ENCODE measurements at regions not wholly inside any gene's neighbourhood (a gene's known extent, or its start where the extent isn't known, plus 50 kb on each side); places are given as distances from the start of the nearest gene placed in this dataset.
"Not testable (repeated sequence)": the region's sequence is repeated elsewhere in the genome, so short reads cannot be mapped to it uniquely, and the experiment has no call there.

DNA sequence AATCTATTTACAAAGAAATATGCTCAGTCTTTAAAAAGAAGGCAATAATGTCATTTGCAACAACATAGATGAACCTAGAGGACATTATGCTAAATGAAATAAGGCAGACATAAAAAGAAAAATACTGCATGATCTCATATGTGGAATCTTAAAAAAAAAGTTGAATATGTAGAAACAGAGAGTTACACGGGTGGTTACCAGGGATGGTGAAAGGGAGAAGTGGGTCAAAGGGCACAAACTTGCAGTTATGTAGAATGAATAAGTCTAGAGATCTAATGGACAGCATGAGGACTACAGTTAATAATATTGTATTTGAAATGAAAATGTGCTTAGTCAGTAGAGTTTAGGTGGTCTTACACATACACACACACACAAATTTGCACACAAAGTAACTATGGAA is 88.2 kb upstream of the CCDC71L start:
- DNase-seq (ENCODE audit: low read depth in 2 of 2): no peak

DNA sequence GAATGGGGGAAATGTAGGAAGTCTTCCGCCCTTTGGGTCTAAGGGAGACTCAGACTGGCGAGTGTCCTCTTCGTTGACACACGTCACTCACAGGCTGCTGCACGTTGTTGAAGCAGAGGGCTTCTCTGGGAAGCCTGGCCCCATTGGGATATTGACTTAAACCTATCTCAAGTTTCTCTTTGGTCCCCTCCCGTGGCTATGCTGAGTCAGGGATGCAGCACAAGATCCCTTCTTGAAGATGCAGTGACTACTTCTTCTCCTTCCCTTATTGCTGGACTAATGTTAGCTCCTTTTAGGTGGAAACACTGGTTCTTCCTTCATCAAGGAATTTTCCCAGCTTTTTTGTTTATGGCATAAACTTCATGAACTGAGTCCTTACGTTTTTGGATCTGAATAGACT is 89.8 kb upstream of the CCDC71L start:
- DNase-seq (ENCODE audit: low read depth in 2 of 2): no peak

DNA sequence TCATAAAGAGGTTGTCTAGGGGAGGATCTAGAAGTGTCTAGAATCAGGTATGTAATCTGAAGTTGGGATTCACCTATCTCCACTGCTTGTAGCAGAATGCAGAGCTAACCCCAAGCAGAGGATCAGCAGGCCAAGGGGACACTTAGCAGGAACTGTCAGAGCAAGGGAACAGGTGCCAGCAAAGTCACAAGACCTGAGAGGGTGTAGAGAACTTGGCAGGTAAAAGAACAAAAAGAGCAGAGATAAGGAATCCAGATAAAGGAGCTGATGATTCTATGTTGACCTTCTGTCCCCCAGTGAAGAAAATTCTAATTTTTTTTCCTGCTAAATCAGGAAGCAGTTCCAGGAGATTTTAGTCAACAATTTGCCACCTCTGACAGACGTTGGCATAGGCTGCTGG is 91.4 kb upstream of the CCDC71L start:
- no peak for DNase-seq (ENCODE audit: low read depth in 2 of 2)

DNA sequence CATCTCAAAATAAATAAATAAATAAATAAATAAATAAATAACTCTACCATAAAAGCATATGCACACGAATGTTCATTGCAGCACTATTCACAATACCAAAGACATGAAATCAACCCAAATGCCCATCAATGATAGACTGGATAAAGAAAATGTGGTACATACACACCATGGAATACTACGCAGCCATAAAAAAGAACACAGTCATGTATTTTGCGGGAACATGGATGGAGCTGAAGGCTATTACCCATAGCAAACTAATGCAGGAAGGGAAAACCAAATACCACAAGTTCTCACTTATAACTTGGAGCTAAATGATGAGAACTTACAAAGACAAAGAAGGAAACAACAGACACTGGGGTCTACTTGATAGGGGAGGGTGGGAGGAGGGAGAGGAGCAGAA is 94.1 kb upstream of the CCDC71L start:
- DNase-seq (ENCODE audit: low read depth in 2 of 2): not testable (repeated sequence)

DNA sequence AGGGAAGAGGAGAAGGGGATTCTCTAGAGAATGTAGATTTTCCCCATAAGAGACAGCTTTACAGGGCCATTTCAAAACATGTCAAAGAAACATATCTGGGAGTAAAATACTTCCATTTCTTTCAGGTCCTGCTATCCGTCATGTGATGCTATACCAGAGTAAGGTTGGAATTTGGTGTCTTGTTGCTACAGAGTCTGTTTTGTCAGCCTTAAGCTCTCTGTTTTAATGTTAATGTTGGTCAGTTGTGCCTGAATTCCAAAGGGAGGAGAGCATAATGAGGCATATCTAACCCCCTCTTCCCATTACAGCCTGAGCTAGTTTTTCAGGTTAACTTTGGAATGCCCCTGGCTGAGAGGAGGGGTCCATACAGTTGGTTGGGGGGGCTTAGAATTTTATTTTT is 94.7 kb upstream of the CCDC71L start:
- no peak for DNase-seq (ENCODE audit: low read depth in 2 of 2)

DNA sequence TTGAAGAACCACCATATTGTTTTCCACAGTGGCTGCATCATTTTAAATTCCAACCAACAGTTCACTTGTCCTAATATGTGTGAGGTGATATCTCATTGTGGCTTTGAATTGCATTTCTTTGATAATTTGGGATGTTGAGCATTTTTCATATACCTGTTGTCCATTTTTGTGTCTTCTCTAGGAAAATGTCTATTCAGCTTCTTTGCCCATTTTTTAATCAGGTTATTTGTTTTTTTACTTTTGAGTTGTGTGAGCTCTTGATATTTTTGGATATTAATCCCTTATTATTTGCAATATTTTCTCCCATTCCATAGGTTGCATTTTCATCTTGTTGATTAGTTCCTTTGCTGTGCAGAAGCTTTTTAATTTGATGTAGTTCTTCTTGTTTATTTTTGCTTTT is 95.1 kb upstream of the CCDC71L start:
- no peak for DNase-seq (ENCODE audit: low read depth in 2 of 2)

DNA sequence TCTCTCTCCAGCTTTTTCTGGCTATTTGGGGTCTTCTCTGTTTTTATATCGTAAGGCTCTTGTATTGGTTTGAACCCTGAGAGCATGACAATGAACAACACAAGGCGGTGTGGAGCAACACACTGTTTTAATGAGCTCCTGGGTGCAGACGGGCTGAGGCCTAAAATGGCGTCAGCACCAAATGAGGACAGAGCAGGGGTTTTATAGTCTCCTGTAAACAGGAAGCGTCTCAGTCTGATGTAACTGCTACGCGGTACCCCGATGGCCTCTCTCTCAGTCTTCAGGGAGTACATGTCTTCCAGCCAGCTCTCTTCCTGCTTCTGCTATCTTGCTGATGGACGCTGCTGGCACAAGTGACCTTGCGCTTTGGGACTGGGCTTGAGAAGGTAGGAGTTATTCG is 95.9 kb upstream of the CCDC71L start:
- DNase-seq (ENCODE audit: low read depth in 2 of 2): no peak

DNA sequence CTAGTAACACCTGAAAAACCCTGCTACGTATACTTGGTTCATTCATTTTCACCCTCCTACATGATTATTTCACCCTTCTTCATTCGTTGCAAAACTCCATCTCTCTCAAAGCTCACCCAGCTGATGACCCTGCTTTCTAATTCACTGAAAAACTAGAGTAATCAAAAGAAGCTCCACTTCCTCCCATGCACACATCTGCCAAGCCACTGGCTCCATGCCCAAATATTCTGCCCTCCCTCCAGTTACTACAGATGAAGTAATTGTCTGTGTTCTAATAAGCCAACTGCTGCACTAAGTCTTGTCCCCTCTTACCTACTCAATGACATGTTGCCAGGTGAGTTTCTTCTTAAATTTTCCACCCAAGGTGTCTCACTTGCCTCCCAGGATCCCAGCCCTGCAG is 96.9 kb upstream of the CCDC71L start:
- DNase-seq (ENCODE audit: low read depth in 2 of 2): no peak

DNA sequence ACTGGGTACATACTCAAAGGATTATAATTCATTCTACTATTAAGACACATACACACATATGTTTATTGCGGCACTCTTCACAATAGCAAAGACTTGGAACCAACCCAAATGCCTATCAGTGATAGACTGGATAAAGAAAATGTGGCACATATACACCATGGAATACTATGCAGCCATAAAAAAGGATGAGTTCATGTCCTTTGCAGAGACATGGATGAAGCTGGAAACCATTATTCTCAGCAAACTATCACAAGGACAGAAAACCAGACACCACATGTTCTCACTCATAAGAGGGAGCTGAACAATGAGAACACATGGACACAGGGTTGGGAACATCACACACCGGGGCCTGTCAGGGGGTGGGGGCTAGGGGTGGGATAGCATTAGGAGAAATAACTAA is 101.9 kb upstream of the CCDC71L start:
- DNase-seq (ENCODE audit: low read depth in 2 of 2): not testable (repeated sequence)

DNA sequence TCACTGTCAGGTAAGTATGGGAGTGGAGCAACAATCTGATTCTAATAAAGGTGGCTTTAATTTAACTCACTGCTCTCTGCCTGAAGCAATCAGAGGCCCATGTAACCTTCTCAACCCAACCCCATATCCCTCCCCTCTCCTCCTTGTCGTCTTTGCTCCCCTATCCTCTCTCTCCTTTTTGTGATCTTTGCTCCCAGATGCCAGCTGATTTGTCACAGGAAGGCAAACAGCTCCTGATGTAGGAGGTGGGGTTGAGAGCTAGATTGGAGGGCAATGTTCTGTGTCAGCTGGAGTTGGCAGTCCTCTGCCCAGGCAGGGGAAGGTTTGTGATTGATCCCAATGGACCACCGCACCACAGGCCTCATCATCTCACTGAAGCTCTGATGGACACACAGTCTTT is 101.4 kb upstream of the PIK3CG start:
- no peak for DNase-seq (ENCODE audit: low read depth in 2 of 2)

DNA sequence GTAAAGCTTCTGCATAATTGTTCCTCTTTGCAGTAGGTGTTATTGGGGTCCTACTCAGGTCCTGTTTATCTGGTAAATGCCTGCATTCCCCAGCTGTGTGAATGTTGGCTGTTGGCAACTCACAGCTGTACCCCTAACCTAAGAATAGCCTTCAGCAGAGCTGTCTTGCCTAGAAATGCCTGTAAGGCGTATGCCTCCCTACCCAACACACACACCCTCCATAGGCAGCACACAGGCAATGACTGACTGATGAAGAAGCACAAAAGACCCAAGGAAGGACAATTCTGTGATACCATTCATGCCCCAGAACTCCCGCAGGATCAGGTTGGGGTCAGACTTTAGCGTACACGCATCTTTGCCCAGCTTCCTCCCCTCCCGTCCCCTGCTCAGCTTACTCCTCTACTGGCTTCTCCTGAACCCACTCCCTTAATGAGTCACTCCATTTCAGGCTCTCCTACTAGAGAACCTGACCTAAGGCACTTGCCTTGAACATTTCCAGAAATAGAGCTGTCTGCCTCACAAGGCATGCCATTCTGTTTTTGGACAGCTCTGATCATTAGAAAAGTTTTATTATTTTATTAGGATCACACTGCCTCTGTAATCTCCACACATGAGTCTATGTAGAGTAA is 99.2 kb upstream of the PIK3CG start:
- no peak for DNase-seq (ENCODE audit: low read depth in 2 of 2)

DNA sequence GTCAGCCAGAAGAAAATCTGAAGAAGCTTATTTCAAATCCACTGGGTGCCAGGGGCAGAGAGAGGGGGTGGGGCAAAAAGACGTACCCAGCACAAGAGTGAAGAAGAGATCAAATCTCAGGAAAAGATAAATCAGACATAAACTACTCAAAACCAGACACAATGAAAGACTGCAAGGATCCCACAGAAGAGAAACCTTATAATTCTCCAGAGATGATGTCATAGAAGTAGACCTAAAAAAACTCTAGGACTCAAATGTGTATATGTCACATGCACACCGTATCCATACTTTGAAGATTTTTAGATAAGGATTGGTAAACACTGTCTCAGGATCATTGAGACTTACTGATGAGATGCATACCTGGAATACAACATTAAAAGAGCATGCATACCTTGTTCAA is 98.5 kb upstream of the PIK3CG start:
- no peak for DNase-seq (ENCODE audit: low read depth in 2 of 2)

DNA sequence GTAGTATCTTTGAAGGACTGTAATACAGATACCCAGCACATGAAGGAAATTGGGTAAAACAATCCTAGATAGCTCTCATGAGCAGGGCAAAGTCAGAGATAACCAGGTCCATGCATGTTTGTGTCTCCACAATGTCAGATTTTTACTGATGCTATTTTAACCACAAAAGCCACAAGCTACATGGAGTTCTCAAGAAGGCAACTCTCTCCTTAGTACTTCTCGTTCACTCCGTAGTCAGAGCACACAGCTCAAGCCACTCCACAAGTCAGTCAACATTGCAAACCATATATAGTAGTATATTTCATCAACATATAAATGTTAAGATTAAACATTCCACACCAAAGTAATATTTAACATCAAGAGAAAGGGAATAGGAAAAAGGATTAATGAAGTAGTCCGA is 98.0 kb upstream of the PIK3CG start:
- no peak for DNase-seq (ENCODE audit: low read depth in 2 of 2)

DNA sequence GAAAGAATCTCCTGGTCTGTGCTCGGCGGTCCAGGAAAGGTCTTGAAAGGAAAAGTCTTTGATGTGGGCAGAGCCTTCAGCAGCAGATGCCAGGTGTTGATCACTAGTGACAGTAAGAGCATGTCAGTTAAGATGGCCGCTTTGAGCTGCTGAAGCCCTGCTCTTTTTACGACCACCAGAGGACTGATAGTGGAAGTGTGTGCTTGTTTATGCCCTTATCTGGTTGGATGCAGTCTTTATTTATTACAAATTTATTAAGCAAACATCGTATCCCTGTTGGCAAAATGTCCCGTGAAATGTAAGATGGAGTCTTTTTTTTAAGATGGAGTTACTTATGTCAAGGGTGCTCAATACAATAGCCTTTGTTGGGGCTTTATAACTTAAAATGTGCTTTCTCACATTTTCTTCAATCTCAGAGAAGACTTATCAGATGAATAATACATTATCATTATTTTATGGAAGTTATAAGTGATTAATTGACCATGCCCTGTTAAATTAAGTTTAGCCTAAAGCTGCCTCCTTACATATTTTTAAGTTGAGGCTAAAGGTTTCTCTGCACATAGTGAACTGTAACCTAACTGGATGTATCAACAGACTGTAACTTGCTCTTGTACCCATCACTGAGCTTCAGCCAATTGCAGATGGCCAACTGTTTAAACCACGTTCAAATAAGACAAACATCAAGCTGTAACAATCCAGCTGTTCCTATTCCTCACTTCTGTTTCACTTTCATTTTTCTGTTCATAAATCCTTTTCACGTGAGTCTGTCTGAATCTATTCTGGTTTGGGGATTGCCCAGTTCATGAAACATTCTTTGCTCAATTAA is 97.4 kb upstream of the PIK3CG start:
- DNase-seq (ENCODE audit: low read depth in 2 of 2): no peak

DNA sequence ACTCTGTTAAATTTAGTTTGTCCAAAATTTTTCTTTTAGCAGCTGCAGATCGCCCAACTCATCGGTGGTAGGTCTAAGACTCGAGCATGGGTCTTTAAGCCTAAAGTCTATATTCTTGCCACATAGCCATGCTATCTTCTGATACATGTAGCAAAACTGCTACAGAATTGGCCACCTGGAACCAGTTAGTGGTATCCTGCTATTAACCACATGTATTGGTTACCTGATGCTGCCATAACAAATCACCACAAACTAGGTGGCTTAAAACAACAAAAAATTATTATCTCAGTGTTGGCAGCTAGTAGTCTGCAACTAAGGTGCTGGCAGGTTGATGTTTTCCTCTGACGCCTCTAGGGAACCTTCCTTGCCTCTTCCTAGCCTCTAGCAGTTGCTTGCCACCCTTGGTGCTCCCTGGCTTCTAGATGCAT is 96.7 kb upstream of the PIK3CG start:
- no peak for DNase-seq (ENCODE audit: low read depth in 2 of 2)

DNA sequence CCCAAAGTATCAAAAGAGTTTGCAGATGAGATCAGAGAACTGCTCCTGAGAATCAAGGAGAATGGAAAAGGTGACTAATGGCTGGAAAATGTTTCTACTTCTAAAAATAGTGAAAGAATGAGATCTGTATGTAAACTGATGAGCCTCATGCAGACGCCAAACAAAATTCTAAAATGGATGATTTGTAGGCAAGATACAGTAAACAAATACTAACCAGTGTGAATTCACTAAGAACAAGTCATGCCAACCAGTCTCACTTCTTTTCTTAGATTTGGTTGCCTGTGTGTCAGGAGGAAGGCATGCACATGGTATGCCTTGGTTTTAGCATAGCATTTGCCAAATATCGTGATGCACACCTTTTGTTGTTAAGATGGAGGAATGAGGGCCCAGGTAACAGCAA is 94.9 kb upstream of the PIK3CG start:
- no peak for DNase-seq (ENCODE audit: low read depth in 2 of 2)

DNA sequence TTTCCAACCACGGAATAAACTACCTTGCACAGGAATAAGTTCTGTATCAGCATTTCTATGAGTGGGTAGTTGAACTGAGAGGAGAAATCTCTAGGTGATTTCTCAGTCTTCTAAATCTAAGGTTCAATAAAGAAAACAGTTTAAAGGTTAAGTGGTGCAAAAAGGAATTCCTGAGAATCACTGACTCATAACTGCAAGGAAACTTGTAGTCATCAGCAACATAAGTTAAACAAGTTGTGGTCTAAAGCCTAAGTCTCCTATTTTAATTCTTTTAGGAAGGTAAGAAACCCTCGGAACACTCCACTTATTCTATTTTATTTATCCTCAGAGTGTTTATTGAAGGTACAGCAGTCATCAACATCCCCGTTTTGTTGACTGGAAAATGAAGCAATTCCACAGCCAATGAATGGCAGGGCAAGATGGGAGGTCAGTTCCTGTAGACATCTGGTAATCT is 92.4 kb upstream of the PIK3CG start:
- no peak for DNase-seq (ENCODE audit: low read depth in 2 of 2)

DNA sequence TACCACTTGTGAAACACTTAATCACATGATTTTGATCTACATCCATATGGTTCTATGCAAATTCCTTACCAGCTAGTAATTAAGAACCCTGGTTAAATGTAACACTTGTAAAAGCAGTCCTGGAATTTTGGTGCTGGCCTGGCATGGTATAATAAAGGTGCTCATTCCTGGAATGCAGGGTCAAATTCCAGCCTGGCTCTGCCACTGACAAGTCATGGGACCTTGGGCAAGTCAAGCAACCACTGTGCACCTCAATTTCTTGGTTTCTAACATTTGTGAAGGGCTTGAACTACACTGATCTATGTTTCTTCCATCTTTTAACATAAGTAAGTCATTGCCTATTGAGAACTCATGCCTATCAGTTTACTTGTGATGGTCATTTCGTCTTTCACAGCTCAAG is 91.9 kb upstream of the PIK3CG start:
- DNase-seq (ENCODE audit: low read depth in 2 of 2): no peak

DNA sequence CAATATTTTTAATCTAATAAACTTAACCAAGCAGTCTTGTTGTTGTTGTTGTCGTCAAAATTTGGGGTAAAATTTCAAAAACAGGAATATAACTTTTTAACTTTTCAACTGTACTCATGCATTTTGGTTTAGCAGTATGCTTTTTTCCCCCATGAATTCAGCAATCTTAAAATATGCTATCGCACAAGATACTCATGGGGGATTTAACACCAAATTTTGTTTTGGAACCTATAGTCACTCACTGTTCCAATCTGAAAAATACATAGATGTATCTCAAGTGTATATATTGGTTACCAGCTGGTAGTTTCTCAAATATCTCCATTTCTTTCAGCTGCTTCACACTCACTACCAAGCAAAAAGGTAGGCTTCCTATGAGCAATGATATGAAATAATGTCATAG is 91.4 kb upstream of the PIK3CG start:
- no peak for DNase-seq (ENCODE audit: low read depth in 2 of 2)

DNA sequence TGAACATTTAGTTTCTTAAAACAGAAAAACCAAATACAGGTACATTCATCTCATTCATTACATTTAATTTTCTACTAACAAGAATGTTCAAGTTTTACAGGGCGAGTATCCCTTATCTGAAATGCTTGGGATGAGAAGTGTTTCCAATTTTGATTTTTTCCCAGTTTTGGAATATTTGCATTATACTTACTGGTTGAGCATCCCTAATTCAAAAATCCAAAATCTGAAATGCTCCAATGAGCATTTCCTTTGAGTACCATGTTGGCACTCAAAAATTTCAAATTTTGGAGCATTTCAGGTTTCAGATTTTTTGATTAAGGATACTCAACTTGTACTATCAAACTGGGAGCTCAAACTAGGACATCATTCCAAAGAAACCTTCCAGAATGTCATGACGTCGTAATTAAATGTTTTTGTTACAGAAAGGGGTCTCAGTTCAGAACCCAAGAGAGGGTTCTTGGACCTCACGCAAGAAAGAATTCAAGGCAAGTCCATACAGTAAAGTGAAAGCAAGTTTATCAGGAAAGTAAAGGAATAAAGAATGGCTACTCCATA is 90.8 kb upstream of the PIK3CG start:
- no peak for DNase-seq (ENCODE audit: low read depth in 2 of 2)

DNA sequence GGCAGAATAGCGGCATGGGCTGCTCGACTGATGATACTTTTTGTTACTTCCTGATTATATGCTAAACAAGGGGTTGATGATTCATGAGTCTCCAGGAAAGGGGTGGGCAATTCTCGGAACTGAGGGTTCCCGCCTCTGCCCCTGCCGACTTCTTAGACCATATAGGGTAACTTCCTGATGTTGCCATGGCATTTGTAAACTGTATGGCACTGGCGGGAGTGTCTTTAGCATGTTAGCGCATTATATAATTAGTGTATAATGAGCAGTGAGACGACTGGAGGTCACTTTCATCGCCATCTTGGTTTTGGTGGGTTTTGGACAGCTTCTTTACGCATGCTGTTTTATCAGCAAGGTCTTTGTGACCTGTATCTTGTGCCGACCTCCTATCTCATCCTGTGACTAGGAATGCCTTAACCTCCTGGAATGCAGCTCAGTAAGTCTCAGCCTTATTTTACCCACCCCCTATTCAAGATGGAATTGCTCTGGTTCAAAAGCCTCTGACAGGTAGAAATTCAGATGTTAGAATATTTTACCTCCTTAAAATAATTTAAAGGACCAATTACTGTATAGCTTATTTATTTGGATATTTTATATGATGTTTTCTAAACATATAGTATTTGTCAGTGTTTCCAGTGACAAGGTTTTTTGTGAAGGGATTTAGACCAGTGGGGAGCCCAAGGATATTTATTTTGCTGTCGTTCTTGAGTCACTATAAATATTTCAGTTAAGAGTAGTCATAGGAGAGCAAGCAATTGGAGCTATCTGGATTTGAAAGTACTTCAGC is 90.1 kb upstream of the PIK3CG start:
- no peak for DNase-seq (ENCODE audit: low read depth in 2 of 2)

DNA sequence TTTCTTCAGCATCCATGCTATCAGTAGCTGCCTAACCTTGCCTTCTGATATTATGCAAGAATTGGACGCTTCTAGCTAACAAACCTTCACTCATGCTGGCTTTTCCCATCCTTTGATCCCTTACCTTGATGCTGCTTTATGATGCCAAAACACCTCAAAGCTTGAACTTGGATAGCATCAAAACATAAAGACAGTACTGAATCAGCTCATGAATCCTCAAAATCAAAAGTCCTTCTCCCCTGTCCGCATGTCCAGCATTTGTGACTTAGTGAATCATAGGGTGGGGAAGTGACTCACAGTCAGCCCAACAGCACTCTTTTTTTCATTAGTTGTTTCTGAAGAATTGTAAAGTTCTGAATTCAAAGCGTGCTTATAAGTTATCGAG is 89.5 kb upstream of the PIK3CG start:
- no peak for DNase-seq (ENCODE audit: low read depth in 2 of 2)

Data from stimulated activated CD4-positive, alpha-beta T cell treated with anti-CD3 and anti-CD28 coated beads, Interleukin-12 subunit alpha, Interleukin-12 subunit beta, amount 100 ng/mL, for 24 hours (primary cell).